ENCODE measurements at regions not wholly inside any gene's neighbourhood (a gene's known extent, or its start where the extent isn't known, plus 50 kb on each side); places are given as distances from the start of the nearest gene placed in this dataset.

- TF ChIP-seq CTCF (IDR thresholded peaks at IDR 0.05; ENCODE audit: low read depth, low read length) (no peak), EZH2phosphoT487 (IDR thresholded peaks at IDR 0.05; ENCODE audit: low read depth) (no peak)
Observed at GRCh38 chr18:11305507-11305906, 156.1 kb upstream of the PIEZO2 start.

Measured in OCI-LY3 (cell line).